Naive thymus-derived CD4-positive, alpha-beta T cell (primary cell): ENCODE measurements at regions not wholly inside any gene's neighbourhood (a gene's known extent, or its start where the extent isn't known, plus 50 kb on each side); places are given as distances from the start of the nearest gene placed in this dataset.

Experiments used
- ATAC-seq: fragments of 150-1000 bp; cut with Tn5 transposase; 2 replicates; pipeline ENCODE4 v1.10.0; 2021; ENCODE audit warnings: mild to moderate bottlenecking, moderate library complexity
- CTCF ChIA-PET: fragments of 350-600 bp; sonication (Branson Sonifier 250); formaldehyde crosslinking; loops from one replicate; lab custom pipeline; 2021; ENCODE audit warnings: antibody characterized with exemption; lab: Charles Lee
- POLR2A ChIA-PET: fragments of 350-600 bp; sonication (Branson Sonifier 250); formaldehyde crosslinking; loops from one replicate; lab custom pipeline; 2021; ENCODE audit warnings: antibody characterized with exemption, inconsistent platforms; lab: Charles Lee
- DNase-seq, 9 donors: peaks; one replicate each; pipeline versions ENCODE4 v3.0.0 to v3.0.0-alpha.2; 2020 to 2022; ENCODE audit warnings: mixed read lengths in 1 of 9
- H3K27ac ChIP-seq: one replicate; pipeline ENCODE4 v1.7.0; 2013; ENCODE audit warnings: mild to moderate bottlenecking, low read depth, low read length, moderate library complexity
- H3K27me3 ChIP-seq, 2 donors: one replicate each; pipeline ENCODE4 v1.7.0; 2013; ENCODE audit warnings: low read length in 2 of 2, mild to moderate bottlenecking in 2 of 2, moderate library complexity in 2 of 2; ENCODE audit not compliant: control insufficient read depth in 2 of 2, insufficient read depth in 2 of 2
- H3K36me3 ChIP-seq, 3 experiments: 1 replicate in 2 of 3; 2 replicates in 1 of 3; pipeline ENCODE4 v1.7.0; 2013; ENCODE audit warnings: low read length in 3 of 3, mild to moderate bottlenecking in 3 of 3, moderate library complexity in 1 of 3; ENCODE audit not compliant: insufficient read depth in 3 of 3, control insufficient read depth in 2 of 3
- H3K4me1 ChIP-seq, 2 donors: one replicate each; pipeline ENCODE4 v1.7.0; 2013; ENCODE audit warnings: low read length in 2 of 2, mild to moderate bottlenecking in 2 of 2, moderate library complexity in 1 of 2; ENCODE audit not compliant: control insufficient read depth in 2 of 2, insufficient read depth in 2 of 2
- H3K4me3 ChIP-seq: 2 replicates; pipeline ENCODE4 v1.7.0; 2013; ENCODE audit warnings: mild to moderate bottlenecking, low read length
- H3K9me3 ChIP-seq, 3 experiments: 1 replicate in 2 of 3; 2 replicates in 1 of 3; pipeline ENCODE4 v1.7.0; 2013; ENCODE audit warnings: low read length in 3 of 3; ENCODE audit not compliant: control insufficient read depth in 2 of 3
- H3K27ac Mint-ChIP-seq, 9 donors: one replicate each; pipeline ENCODE4 v1.8.0; 2020 to 2022; ENCODE audit warnings: mixed read lengths in 9 of 9, mild to moderate bottlenecking in 8 of 9, moderate library complexity in 5 of 9, inconsistent platforms in 2 of 9
- H3K27me3 Mint-ChIP-seq, 5 donors: one replicate each; pipeline ENCODE4 v1.8.0; 2021 to 2022; ENCODE audit warnings: mixed read lengths in 5 of 5, mild to moderate bottlenecking in 1 of 5
- H3K36me3 Mint-ChIP-seq, 5 donors: one replicate each; pipeline ENCODE4 v1.8.0; 2020 to 2022; ENCODE audit warnings: mixed read lengths in 5 of 5, mild to moderate bottlenecking in 3 of 5, inconsistent platforms in 1 of 5
- H3K4me1 Mint-ChIP-seq, 7 donors: one replicate each; pipeline ENCODE4 v1.8.0; 2020 to 2022; ENCODE audit warnings: mixed read lengths in 7 of 7, mild to moderate bottlenecking in 3 of 7, inconsistent platforms in 1 of 7
- H3K4me3 Mint-ChIP-seq, 10 donors: one replicate each; pipeline ENCODE4 v1.8.0; 2020 to 2022; ENCODE audit warnings: mild to moderate bottlenecking in 10 of 10, mixed read lengths in 10 of 10, moderate library complexity in 6 of 10, inconsistent platforms in 2 of 10
- H3K9me3 Mint-ChIP-seq, 11 donors: one replicate each; pipeline ENCODE4 v1.8.0; 2020 to 2022; ENCODE audit warnings: mixed read lengths in 11 of 11, mild to moderate bottlenecking in 4 of 11, inconsistent platforms in 1 of 11, moderate library complexity in 1 of 11
- intact Hi-C, 2 donors: fragments of 100-400 bp; cut with micrococcal nuclease; formaldehyde crosslinking; loops; one replicate each; pipeline ENCODE4 v1.15.1; 2023

GRCh38 chr9:78866207-78867132 lies 569.5 kb downstream of the PSAT1 start:
- ChIA-PET CTCF (no interaction called here), POLR2A (no interaction called here)
- H3K4me3 Mint-ChIP-seq, result no peak overlapping the region
- H3K36me3 Mint-ChIP-seq, result no peaks in the 10 kb centered on the region
- H3K27me3 Mint-ChIP-seq, result no peaks in the 10 kb centered on the region
- no peak for DNase-seq
- H3K4me3 ChIP-seq, result no peak overlapping the region
- H3K36me3 ChIP-seq, result no peaks in the 10 kb centered on the region
- no peaks in the 10 kb centered on the region for H3K4me1 Mint-ChIP-seq
- no peaks in the 10 kb centered on the region for H3K27me3 ChIP-seq
- H3K9me3 Mint-ChIP-seq, result peaks cover 0 to 4% (median 0%) of the 10 kb centered on the region in 11 donors
- no peak for ATAC-seq
- H3K27ac Mint-ChIP-seq, result no peak overlapping the region
- no peak overlapping the region for H3K27ac ChIP-seq
- no peaks in the 10 kb centered on the region for H3K4me1 ChIP-seq
- intact Hi-C loops, result no loop called here
- H3K9me3 ChIP-seq, result no peaks in the 10 kb centered on the region

- no peaks in the 10 kb centered on the region for H3K36me3 ChIP-seq
- H3K4me3 ChIP-seq, result no peak overlapping the region
- H3K4me1 ChIP-seq, result no peaks in the 10 kb centered on the region
- H3K27me3 ChIP-seq, result no peaks in the 10 kb centered on the region
- no peaks in the 10 kb centered on the region for H3K4me1 Mint-ChIP-seq
- no peaks in the 10 kb centered on the region for H3K27me3 Mint-ChIP-seq
- H3K4me3 Mint-ChIP-seq, result no peak overlapping the region
- POLR2A ChIA-PET, result no interaction called here
- no peak for DNase-seq
- H3K27ac Mint-ChIP-seq, result no peak overlapping the region
- intact Hi-C loops, result no loop called here
- H3K9me3 ChIP-seq, result no peaks in the 10 kb centered on the region
- no peaks in the 10 kb centered on the region for H3K36me3 Mint-ChIP-seq
- no peak for ATAC-seq
- CTCF ChIA-PET, result no interaction called here
- H3K9me3 Mint-ChIP-seq, result peaks cover 0 to 11% (median 0%) of the 10 kb centered on the region in 11 donors
- H3K27ac ChIP-seq, result no peak overlapping the region
These were observed 574.1 kb downstream of the PSAT1 start for GRCh38 chr9:78871086-78871451.

- DNase-seq (no peak), ATAC-seq (no peak)
- no peaks in the 10 kb centered on the region for H3K36me3 Mint-ChIP-seq
- no peak overlapping the region for H3K27ac Mint-ChIP-seq
- Histone ChIP-seq H3K36me3 (no peaks in the 10 kb centered on the region), H3K9me3 (no peaks in the 10 kb centered on the region), H3K27me3 (no peaks in the 10 kb centered on the region), H3K27ac (no peak overlapping the region), H3K4me3 (no peak overlapping the region), H3K4me1 (no peaks in the 10 kb centered on the region)
- POLR2A ChIA-PET, result no interaction called here
- H3K4me1 Mint-ChIP-seq, result no peaks in the 10 kb centered on the region
- peaks cover 0 to 11% (median 0%) of the 10 kb centered on the region in 11 donors for H3K9me3 Mint-ChIP-seq
- intact Hi-C loops, result no loop called here
- no peaks in the 10 kb centered on the region for H3K27me3 Mint-ChIP-seq
- CTCF ChIA-PET, result no interaction called here
- H3K4me3 Mint-ChIP-seq, result no peak overlapping the region
These were observed 574.8 kb downstream of the PSAT1 start for GRCh38 chr9:78871452-78872331.

- CTCF ChIA-PET, result no interaction called here
- no peak overlapping the region for H3K4me3 Mint-ChIP-seq
- Histone ChIP-seq H3K4me3 (no peak overlapping the region), H3K9me3 (no peaks in the 10 kb centered on the region), H3K27ac (no peak overlapping the region), H3K4me1 (no peaks in the 10 kb centered on the region), H3K36me3 (no peaks in the 10 kb centered on the region), H3K27me3 (no peaks in the 10 kb centered on the region)
- no peak overlapping the region for H3K27ac Mint-ChIP-seq
- no peaks in the 10 kb centered on the region for H3K36me3 Mint-ChIP-seq
- H3K9me3 Mint-ChIP-seq, result peaks cover 0 to 11% (median 0%) of the 10 kb centered on the region in 11 donors
- DNase-seq (no peak), ATAC-seq (no peak)
- POLR2A ChIA-PET, result no interaction called here
- H3K27me3 Mint-ChIP-seq, result no peaks in the 10 kb centered on the region
- intact Hi-C loops, result no loop called here
- no peaks in the 10 kb centered on the region for H3K4me1 Mint-ChIP-seq
These were observed 577.1 kb downstream of the PSAT1 start for GRCh38 chr9:78874061-78874460.

- ATAC-seq (no peak), DNase-seq (no peak)
- POLR2A ChIA-PET, result no interaction called here
- no peak overlapping the region for H3K4me3 ChIP-seq
- no peaks in the 10 kb centered on the region for H3K4me1 Mint-ChIP-seq
- H3K36me3 ChIP-seq, result no peaks in the 10 kb centered on the region
- H3K4me1 ChIP-seq, result no peaks in the 10 kb centered on the region
- intact Hi-C loops, result no loop called here
- no peaks in the 10 kb centered on the region for H3K36me3 Mint-ChIP-seq
- no peaks in the 10 kb centered on the region for H3K9me3 ChIP-seq
- no peaks in the 10 kb centered on the region for H3K27me3 ChIP-seq
- H3K27ac Mint-ChIP-seq, result no peak overlapping the region
- H3K4me3 Mint-ChIP-seq, result no peak overlapping the region
- H3K27me3 Mint-ChIP-seq, result peaks cover 0 to 5% (median 0%) of the 10 kb centered on the region in 5 donors
- H3K9me3 Mint-ChIP-seq, result peaks cover 0 to 2% (median 0%) of the 10 kb centered on the region in 11 donors
- CTCF ChIA-PET, result no interaction called here
- no peak overlapping the region for H3K27ac ChIP-seq
These were observed 582.6 kb downstream of the PSAT1 start for GRCh38 chr9:78879324-78880100.

GRCh38 chr9:78881295-78881694 lies 584.4 kb downstream of the PSAT1 start:
- DNase-seq (no peak), ATAC-seq (no peak)
- Histone ChIP-seq H3K36me3 (no peaks in the 10 kb centered on the region), H3K27me3 (no peaks in the 10 kb centered on the region), H3K9me3 (no peaks in the 10 kb centered on the region), H3K4me3 (no peak overlapping the region), H3K4me1 (no peaks in the 10 kb centered on the region), H3K27ac (no peak overlapping the region)
- Mint-ChIP-seq H3K27ac (no peak overlapping the region), H3K36me3 (no peaks in the 10 kb centered on the region), H3K4me1 (no peaks in the 10 kb centered on the region), H3K9me3 (peaks cover 0 to 4% (median 0%) of the 10 kb centered on the region in 11 donors), H3K27me3 (peaks cover 0 to 6% (median 0%) of the 10 kb centered on the region in 5 donors), H3K4me3 (no peak overlapping the region)
- intact Hi-C loops, result no loop called here
- ChIA-PET POLR2A (no interaction called here), CTCF (no interaction called here)
